ENCODE measurements at regions not wholly inside any gene's neighbourhood (a gene's known extent, or its start where the extent isn't known, plus 50 kb on each side); places are given as distances from the start of the nearest gene placed in this dataset.

- Histone ChIP-seq H3K36me3 (ENCODE audit: insufficient read depth, low read length) (no peaks in the 10 kb centered on the region), H3K4me3 (ENCODE audit: low read length, poor library complexity, severe bottlenecking) (no peak overlapping the region), H3K79me2 (ENCODE audit: insufficient read depth, low read length) (no peaks in the 10 kb centered on the region), H3K9ac (ENCODE audit: low read depth, low read length, poor library complexity, severe bottlenecking) (no peak overlapping the region), H3K4me1 (ENCODE audit: insufficient read depth, low read length, poor library complexity, severe bottlenecking) (peaks cover 11% of the 10 kb centered on the region), H3K4me2 (ENCODE audit: low read depth, low read length, poor library complexity, severe bottlenecking) (no peak overlapping the region), H2AFZ (ENCODE audit: low read length) (no peak overlapping the region), H3K27me3 (ENCODE audit: insufficient read depth, low read length, poor library complexity, severe bottlenecking) (no peaks in the 10 kb centered on the region), H3F3A (ENCODE audit: low read depth) (no peaks in the 10 kb centered on the region), H3K9me3 (ENCODE audit: insufficient read depth, low read depth, low read length) (no peaks in the 10 kb centered on the region), H3K9me2 (replicated peaks; ENCODE audit: low read depth, low read length) (no peaks in the 10 kb centered on the region), H4K20me1 (ENCODE audit: insufficient read depth, low read length, poor library complexity, severe bottlenecking) (no peaks in the 10 kb centered on the region)
- TF ChIP-seq CTCF (conservative IDR thresholded peaks at IDR 0.05; ENCODE audit: low read length), result no peak
- TF ChIP-seq EZH2phosphoT487 (IDR thresholded peaks at IDR 0.05; ENCODE audit: borderline replicate concordance), result no peak
These were observed 341.7 kb downstream of the PRELID2 start for GRCh38 chr5:145493435-145493834.

GRCh38 chr5:145489516-145489915 lies 345.6 kb downstream of the PRELID2 start:
- TF ChIP-seq CTCF (conservative IDR thresholded peaks at IDR 0.05; ENCODE audit: low read length), result no peak
- no peak for TF ChIP-seq EZH2phosphoT487 (IDR thresholded peaks at IDR 0.05; ENCODE audit: borderline replicate concordance)
- Histone ChIP-seq H3F3A (ENCODE audit: low read depth) (no peaks in the 10 kb centered on the region), H3K4me2 (ENCODE audit: low read depth, low read length, poor library complexity, severe bottlenecking) (no peak overlapping the region), H3K9me2 (replicated peaks; ENCODE audit: low read depth, low read length) (no peaks in the 10 kb centered on the region), H3K36me3 (ENCODE audit: insufficient read depth, low read length) (no peaks in the 10 kb centered on the region), H3K4me3 (ENCODE audit: low read length, poor library complexity, severe bottlenecking) (no peak overlapping the region), H3K27me3 (ENCODE audit: insufficient read depth, low read length, poor library complexity, severe bottlenecking) (no peaks in the 10 kb centered on the region), H2AFZ (ENCODE audit: low read length) (no peak overlapping the region), H3K9me3 (ENCODE audit: insufficient read depth, low read depth, low read length) (no peaks in the 10 kb centered on the region), H3K79me2 (ENCODE audit: insufficient read depth, low read length) (no peaks in the 10 kb centered on the region), H3K9ac (ENCODE audit: low read depth, low read length, poor library complexity, severe bottlenecking) (no peak overlapping the region), H3K4me1 (ENCODE audit: insufficient read depth, low read length, poor library complexity, severe bottlenecking) (no peaks in the 10 kb centered on the region), H4K20me1 (ENCODE audit: insufficient read depth, low read length, poor library complexity, severe bottlenecking) (no peaks in the 10 kb centered on the region)

- Histone ChIP-seq H3K4me1 (ENCODE audit: insufficient read depth, low read length, poor library complexity, severe bottlenecking) (no peaks in the 10 kb centered on the region), H3K9ac (ENCODE audit: low read depth, low read length, poor library complexity, severe bottlenecking) (no peak overlapping the region)
- TF ChIP-seq EZH2phosphoT487 (IDR thresholded peaks at IDR 0.05; ENCODE audit: borderline replicate concordance) (no peak), CTCF (conservative IDR thresholded peaks at IDR 0.05; ENCODE audit: low read length) (no peak)
These were observed 351.0 kb downstream of the PRELID2 start for GRCh38 chr5:145484158-145484557.

More at GRCh38 chr5:145484158-145484557, 351.0 kb downstream of the PRELID2 start:
- Histone ChIP-seq H3K36me3 (ENCODE audit: insufficient read depth, low read length) (no peaks in the 10 kb centered on the region), H2AFZ (ENCODE audit: low read length) (no peak overlapping the region), H3K4me2 (ENCODE audit: low read depth, low read length, poor library complexity, severe bottlenecking) (no peak overlapping the region), H3K9me2 (replicated peaks; ENCODE audit: low read depth, low read length) (no peaks in the 10 kb centered on the region), H3K4me3 (ENCODE audit: low read length, poor library complexity, severe bottlenecking) (no peak overlapping the region), H3F3A (ENCODE audit: low read depth) (no peaks in the 10 kb centered on the region), H3K27me3 (ENCODE audit: insufficient read depth, low read length, poor library complexity, severe bottlenecking) (no peaks in the 10 kb centered on the region), H3K79me2 (ENCODE audit: insufficient read depth, low read length) (no peaks in the 10 kb centered on the region), H4K20me1 (ENCODE audit: insufficient read depth, low read length, poor library complexity, severe bottlenecking) (no peaks in the 10 kb centered on the region), H3K9me3 (ENCODE audit: insufficient read depth, low read depth, low read length) (no peaks in the 10 kb centered on the region)
